ENCODE measurements at regions not wholly inside any gene's neighbourhood (a gene's known extent, or its start where the extent isn't known, plus 50 kb on each side); places are given as distances from the start of the nearest gene placed in this dataset.
"Not testable (repeated sequence)": the region's sequence is repeated elsewhere in the genome, so short reads cannot be mapped to it uniquely, and the experiment has no call there.

DNA sequence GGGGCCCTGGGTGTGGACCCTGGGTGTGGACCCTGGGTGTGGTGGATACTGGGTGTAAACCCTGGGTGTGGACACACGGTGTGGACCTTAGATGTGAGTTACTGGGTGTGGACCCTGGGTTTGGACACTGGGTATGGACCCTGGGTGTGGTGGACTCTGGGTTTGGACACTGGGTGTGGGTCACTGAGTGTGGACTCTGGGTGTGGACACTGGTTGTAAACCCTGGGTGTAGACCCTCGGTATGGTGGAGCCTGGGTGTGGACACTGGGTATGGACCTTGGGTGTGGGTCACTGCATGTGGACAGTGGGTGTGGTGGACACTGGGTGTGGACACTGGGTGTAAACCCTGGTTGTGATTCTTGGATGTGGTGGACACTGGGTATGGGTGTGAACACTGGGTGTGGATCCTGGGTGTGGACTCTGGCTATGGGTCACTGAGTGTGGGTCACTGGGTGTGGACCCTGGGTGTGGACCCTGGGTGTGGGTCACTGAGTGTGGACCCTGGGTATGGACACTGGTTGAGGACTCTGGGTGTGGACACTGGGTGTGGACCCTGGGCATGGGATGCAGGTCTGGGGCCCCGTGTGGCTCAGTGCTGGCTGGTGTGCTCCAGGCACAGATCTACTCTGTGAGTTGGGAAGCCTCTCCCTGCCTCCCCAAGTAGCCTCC is 356.2 kb downstream of the GLRX3 start:
- DNase-seq: no peak

DNA sequence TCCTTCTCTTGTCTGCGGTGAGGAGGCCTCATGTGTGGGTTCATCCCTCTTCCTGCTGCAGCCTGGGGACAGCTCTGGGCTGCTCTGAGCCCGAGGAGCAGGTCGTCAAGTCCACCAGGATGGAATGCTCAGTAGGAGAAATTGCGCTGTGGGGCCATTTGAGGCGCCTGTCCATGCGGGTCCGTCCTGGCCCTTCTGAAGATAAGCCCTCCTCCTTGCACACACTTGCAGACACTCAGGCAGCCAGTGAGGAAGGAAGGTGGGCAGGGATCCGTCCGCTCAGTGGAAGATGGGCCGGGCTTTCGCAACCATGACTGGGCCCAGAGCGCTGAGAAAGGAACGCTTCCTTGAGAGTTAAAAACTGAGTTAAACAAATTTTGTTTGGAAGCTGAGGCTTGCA is 356.8 kb downstream of the GLRX3 start:
- DNase-seq: no peak

DNA sequence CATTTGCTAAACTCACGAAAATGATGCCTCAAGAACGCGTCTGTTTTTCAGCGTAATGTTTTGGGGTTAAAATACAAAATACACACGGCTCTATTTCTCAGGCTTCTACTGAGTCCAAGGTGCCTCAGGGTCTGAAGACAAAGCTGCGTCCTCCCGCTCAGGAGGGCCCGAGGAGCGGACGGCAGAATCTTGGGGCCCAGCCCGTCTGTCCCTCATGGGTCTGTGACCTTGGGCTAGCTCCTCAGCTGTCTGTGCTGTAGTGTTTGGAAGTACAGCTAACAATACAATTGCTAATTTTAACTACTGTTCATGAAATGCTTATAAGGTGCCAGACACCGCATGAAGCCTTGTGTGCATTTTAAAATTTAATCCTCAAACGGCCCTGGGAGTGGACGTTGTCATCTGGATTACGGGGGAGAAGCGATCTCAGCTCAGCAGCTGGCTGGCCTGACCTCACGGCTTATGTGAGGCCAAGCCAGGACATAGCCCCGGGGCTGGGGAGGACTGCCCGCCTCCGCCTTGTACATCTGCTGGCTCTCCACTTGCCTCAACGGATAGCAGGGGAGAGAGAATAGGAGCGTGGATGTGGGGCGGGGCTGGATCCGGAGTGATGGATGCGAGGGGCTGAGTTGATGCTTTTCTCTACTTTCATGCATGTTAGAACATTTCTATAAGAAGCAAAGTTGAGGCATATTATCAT is 357.4 kb downstream of the GLRX3 start:
- no peak for DNase-seq

DNA sequence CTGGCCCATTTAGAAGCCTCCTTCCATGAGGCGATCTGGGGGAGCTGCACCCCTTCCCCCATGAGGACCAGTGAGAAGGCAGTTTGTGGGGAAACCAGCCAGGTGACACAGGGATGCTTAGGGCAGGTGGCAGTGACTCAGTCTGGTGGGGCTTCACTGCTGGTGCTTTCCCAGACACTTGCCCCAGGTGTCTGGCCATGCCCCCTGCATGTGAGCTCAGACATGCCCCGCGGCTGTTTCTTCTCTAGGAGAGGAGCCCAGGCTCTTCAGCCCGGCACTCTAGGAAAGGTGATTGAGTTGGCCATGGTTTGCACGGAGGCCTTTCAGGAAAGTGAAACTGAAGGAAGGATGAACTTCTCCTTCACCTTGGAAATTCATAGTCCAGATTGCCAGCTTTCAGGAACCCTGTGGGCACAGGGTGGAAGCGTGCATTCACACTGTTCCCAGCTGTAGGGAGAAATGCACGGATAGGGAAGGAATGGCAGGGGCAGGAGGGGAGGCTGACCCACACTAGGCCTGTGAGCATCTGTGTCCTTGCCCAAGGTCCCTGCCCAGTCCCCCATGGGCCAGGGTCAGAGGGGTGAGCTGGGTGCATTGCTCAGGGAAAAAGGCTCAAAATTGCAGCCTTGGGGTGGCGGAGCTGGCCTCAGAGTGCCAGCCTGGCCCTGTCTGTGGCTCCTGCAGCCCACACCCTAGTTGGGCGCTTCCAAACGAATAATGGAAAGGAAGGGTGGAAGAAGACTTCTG is 359.1 kb downstream of the GLRX3 start:
- DNase-seq: no peak

- no peak for DNase-seq
Measured at GRCh38 chr10:130495891-130496636, 359.9 kb downstream of the GLRX3 start.

DNA sequence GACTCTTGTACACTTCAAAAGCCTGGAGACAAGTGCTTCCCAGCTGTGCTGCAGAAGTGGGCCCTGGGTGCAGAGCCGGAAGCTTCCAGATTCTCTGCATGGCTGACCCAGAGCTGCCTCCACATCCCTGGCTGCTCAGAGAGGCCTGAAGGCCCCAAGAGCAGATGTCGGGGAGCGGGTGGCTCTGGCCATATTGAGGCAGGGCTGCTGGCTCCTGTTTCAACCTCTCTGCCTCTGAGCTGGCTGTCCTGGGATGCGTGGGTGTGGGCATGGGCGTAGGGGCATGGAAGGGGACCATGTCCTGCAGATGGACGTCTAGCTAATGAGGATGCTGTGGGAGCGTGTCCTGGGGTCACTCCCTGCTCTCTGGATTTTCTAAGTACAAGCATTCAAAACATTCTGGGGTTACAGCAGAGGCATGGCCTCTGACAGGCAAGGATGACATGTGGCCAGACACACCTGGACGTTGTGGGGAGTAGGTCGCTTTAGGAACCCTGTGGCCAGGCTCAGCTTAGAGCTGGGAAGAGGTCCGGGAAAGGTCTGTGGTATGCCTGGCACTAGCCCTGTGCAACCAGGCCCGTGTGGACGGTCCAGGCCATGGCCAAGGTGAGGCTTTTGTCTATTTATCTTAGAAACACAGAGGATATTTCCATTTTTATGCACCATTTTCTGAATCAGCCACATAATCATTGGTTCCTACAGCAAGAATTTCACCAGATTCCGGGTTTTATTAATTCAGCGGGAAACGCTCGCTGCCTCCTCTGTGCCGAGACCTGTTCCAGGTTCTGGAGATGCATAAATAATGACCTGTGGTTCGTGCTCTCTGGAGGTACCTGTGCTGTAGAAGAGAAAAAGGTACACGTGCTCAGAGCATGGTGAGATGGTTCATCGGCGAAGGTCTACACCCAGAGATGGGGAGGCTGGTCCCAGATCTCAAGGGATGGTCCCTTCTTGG is 361.1 kb downstream of the GLRX3 start:
- no peak for DNase-seq

DNA sequence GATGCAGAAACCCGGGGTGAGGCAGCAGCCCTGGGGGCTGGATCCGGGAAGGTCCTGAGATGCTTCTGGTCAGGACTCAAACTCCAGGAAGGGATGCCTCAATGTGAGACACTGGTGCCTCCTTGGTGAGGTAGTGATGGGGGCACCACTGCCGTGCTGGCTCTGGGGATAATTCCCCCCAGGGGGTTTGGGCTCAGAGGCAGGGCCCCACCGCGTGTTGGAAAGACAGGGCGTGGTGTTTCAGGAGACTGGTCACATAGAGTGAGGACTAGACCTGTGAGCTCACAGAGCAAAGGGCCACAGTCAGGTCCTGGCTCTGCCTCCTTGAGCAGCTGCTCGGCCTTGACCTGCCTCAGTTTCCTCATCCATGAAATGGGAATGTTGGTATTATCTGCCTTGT is 361.9 kb downstream of the GLRX3 start:
- no peak for DNase-seq

DNA sequence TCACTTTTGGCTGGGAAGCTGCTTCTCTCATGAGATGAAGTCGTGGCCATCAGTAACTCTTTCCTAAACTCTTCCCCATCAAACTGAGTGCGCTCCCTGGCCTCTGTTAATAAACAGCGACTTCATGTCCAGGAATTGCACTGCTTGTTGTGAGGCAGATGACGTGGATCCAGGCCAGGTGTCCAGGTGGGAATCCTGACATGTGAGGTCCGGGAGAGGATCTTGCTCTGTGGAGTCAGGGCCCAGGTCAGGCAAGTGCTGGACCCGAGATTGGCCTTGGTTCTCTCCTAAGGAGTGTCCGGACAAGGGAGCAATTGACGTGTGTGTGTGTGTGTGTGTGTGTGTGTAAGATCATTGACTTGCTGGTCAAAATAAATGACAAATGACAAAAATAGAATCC is 362.7 kb downstream of the GLRX3 start:
- no peak for DNase-seq

DNA sequence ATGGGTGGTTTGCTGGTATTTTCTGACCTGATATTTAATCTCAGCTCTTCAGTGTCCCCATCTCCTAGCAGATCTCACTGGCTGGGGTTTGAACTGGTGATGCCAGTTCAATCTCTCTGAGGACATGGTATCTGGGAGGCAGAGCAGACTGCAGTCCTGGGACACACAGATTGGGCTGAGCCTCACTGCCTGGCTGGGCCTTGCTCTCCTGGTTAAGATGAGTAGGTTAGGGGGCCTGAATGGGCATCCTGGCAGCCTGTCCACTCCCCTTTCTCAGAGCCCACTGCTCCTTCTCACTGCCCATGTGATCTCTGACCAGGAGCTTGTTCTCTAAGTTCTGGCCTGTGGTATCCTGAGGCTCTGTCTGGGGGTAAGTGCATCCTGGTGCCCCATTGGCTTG is 363.4 kb downstream of the GLRX3 start:
- DNase-seq: no peak

- DNase-seq: no peak
Measured at GRCh38 chr10:130500261-130501000, 364.2 kb downstream of the GLRX3 start.

- DNase-seq: no peak
Measured at GRCh38 chr10:130507461-130507860, 371.3 kb downstream of the GLRX3 start.

DNA sequence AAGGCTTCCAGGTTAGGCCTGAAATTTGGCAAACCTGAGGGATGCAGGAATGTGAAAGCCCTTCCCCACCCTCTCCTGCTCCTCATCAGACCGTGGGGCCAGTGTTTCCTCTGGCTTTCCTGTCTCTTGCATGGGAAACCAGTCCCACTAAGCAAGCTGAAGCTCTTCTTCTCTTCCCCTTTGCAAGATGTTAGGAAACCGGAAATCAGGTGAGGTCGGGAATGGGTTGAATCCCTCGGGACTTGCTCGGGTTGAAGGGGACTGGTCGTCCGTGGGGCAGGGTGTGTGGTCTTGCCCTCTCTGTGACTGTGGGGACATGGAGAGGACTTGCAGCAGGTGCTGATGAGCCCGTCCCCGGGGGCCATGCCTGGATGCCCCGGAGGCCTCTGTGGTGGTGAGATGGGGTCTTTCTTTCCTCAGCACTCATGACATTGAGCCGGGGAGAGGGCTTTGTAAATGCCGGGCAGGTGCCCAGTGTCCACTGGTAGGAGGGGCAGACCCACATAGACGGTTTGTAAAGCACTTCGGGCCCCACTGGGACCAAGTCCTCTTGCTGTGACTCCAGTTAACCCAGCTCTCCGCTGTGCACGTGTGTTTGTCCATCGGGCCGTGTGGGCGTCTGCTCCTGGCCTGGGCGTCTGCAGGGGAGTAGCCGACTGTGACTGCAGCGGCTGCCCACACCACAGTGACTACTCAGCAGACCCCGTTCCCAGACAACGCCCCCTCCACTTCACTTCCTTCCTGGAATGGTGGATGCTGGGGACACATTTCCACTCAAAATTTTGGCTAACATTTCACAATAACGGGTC is 373.9 kb downstream of the GLRX3 start:
- no peak for DNase-seq

DNA sequence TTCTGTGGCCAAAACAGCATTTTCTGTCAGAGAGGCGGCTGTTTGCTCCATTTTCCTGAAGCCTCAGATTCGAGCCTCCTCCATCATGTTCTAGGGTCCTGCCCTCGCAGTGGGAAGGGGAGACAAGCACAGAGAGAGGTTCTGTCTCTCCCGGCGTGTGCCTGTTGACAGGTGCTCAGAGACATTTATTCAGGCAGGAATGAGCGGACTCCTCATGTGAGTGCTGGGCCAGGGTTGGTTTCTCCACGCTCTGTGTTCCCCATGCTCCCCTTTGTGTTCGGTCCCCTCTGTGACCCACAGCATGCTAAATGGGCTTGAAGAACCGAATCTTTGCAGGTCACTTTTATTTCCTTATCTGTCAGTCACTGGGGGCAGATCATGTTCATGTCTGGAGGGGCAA is 374.6 kb downstream of the GLRX3 start:
- no peak for DNase-seq

DNA sequence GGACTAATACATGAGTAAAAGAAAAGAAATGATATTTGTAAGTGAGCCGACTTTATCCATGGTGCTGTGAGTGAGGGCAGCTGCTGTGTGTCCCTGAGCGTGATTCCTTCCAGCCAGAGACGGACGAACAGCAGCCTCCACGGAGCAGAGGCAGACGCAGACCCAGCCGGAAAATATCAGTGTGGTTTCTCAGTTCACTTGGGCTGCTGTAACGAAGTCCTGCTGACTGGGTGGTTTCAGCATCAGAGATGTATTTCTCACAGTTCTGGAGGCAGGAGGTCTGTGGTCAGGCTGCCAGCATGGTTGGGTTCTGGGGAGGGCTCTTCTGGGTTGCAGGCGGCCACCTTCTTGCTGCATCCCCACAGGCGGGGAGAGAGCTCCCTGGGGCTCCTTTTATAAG is 375.6 kb downstream of the GLRX3 start:
- no peak for DNase-seq

DNA sequence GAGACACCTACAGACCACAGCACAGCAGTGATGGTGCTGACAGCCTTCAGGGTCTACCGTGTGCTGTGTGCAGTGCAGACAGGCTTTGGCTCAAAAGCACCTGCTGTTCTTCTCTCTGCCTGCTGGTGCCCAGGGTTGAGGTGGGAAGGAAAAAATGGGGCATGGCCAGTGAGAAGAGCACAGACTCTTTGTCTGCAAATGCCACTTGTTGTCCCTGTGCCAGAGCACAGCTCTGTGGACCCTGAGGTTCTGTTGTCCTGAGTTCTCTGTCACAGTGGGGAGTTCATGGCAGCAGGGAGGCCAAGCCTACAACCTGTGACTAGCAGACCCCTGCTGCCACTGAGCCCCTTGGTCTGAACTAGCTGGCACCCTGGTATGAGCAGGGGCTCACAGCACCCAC is 376.7 kb downstream of the GLRX3 start:
- DNase-seq: no peak

DNA sequence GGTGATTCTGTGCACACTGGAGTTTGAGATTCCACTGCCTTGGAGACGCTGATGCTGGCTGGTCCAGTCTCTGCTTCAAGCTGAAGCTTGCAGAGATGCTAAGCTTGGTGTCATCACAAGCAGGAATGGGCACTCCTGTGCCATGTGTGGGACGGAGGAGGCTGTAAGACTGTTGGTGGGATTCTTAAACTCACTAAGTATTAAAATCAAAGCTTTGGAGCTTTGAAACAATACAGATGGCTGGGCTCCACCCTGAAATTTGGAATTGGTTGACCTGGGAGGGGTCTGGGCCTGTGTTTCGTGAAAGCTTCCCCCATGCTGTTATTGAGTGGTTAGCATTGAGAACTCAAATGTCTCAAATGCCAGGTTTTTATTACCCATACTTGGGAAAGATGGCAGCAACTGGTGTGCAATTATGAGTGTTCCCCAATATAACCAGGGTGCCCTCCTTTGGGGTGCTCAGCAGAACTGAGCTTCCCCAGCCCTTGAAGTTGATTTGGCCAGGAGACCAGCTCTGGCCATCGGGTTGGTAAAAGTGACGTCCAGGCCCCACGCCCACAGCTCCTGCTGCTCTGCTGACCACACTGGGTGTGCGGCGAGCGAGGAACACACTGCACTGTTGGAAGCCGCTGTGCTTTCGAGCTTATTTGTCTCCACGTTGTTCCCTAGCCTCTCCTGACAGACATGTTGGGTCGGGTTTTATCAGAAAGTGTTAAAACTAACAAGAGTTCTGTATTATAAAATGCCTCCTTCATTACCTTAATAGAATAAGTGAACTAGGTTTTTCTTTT is 377.7 kb downstream of the GLRX3 start:
- DNase-seq: no peak

GRCh38 chr10:130515670-130516069 is 379.5 kb downstream of the GLRX3 start:
- no peak for DNase-seq

- DNase-seq: no peak
Measured at GRCh38 chr10:130516141-130516735, 380.0 kb downstream of the GLRX3 start.

GRCh38 chr10:130518921-130519320 is 382.7 kb downstream of the GLRX3 start:
- DNase-seq: not testable (repeated sequence)
